ENCODE measurements at regions not wholly inside any gene's neighbourhood (a gene's known extent, or its start where the extent isn't known, plus 50 kb on each side); places are given as distances from the start of the nearest gene placed in this dataset.

DNA sequence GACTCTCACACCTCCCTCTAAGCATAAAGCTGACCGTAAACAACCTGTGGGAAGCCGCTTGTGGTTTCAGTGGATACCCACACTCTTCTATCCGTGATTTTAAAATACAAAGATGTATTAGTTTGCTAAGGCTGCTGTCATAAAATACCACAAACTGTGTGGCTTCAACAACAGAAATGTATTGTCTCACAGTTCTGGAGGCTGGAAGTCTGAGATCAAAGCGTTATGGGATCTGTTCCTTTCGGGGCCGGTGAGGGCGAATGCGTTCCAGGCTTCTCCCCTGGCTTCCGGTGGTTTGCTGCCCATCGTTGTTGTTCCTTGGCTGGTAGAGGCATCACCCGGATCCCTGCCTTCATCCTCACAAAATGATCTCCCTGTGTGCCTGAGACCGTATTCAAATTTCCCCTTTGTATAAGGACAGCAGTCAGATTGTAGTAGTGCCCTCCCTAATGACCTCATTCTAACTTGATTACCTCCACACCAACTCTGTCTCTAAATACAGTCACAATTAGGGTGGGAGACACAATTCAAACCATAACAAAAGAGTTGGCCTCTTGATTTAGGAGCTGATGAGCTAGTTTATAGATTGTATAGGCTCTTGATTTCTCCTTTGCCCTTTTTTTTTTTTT lies 210.6 kb upstream of the SOX4 start:
- DNase-seq, result no peak

- DNase-seq, result no peak
Measured at GRCh38 chr6:21383450-21384085, 210.0 kb upstream of the SOX4 start.

DNA sequence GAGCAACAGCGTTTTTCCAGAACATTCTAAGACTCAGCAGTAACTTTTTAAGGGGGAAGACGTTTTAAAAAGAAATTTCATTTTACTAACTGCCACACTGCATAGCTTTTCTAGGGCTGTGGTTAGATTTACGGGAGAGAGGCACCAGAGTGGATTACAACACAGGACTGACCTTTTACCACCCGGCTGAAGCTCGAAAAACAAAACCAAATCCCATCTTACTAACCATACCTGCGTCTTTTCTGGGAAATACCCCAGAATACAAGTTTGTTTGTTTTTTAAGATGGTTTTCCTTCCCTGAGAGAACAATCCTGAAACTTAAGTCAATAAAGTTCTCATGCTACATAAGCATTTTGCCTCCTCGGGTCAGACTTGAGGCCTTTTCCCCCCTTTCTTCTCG lies 209.3 kb upstream of the SOX4 start:
- no peak for DNase-seq

- DNase-seq, result no peak
Measured at GRCh38 chr6:21386744-21387143, 206.8 kb upstream of the SOX4 start.

DNA sequence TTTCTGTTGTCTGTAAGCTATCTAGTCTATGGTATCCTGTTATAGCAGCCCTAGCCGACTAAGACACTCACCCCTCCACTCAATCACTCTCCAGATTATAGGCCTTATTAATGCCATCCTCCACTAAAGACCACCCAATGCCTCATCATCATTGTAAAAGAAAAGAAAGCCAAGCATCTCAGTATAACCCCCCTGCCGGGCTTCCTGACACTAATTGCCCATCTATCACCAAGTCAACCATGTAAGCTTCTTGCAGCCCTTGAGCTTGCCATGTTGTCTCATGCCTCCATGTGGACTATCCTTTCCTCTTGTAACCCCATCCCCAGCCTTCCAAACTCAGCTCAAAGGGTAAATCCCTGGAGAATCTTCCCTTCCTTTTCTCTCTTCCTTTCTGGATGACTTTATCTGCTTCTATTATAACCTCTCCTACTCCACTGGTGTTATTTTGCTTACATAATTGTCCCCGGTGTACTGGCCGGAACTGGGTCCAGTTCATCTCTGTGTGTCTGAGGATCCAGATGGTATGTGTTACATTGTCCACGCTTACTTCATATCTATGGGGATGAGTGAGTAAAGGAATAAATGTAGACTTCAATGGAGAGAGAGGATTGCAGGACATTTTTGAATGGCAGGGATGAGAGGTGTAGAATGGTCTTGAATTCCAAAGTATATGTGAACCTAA lies 202.9 kb upstream of the SOX4 start:
- DNase-seq, result peak; percentile 44

DNA sequence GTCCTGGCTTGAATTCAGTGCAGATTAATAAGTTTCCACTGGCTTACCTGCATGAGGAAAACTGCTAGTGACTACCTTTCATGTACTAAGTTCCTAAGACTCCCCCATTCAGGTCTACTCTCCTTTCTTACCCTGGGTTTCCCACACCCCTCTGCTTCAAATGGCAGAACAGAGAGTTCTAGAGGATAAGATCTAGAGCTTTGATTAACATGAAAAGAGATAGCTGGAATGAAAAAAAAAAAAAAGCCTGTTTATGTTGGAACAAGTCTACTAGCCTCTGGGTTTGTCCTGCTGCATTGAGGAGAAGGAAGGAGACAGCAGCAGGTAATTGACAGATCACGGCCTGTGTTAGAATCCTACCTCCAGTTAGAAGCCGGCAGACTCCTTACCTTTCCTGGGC lies 201.4 kb upstream of the SOX4 start:
- no peak for DNase-seq

DNA sequence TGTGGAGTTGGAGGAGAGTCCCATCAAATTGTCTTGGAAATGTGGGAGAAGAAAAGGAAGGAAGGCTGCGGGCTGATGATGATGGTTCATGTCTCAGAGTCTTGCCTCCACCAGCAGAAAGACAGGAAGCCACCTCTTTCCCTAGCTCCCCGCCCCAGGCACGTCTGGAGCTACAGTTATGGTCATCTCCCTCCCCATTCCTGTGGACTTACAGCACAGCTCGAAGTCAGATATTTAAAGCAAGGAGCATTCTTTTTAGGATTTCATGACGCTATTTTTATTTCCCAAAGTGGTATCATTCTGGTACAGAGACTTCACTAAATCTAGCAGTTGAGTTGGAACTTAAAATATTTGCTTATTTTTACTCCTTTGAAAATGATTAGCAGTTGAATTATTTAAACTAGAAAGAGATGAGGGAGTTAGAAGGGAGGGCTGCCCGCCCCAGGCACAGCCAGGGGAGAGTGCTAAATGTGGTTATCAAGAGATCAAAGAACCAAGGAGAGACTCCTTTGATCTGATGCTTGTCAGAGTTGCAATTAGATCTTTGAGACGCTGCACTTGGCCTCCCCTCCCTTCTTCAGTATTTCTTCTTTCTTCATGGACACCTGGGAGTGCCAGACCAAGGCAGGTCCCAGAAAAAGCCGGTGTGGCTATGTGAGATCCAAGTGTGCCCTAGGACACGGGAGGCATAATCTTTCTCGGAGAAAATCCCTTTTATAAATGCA lies 199.9 kb upstream of the SOX4 start:
- DNase-seq, result no peak

- no peak for DNase-seq
Measured at GRCh38 chr6:21395121-21395520, 198.4 kb upstream of the SOX4 start.

DNA sequence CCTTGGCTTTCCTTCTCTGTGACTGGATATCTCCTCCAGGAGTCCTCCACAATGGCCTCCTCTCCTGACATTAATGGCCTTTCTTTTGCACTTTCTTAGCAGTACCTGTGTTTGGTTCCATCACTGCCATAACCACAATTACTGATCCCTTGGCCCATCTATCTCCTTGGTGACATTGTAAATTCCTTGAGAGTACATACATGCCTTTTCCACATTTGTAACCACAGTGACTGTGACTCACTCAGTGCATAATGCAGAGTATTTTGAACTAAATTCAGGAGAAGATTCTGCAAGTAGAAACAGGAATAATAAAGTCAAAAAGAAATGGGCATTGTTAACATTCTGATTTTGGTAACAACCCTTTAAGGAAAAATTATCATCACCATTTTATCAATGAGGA lies 197.2 kb upstream of the SOX4 start:
- no peak for DNase-seq

DNA sequence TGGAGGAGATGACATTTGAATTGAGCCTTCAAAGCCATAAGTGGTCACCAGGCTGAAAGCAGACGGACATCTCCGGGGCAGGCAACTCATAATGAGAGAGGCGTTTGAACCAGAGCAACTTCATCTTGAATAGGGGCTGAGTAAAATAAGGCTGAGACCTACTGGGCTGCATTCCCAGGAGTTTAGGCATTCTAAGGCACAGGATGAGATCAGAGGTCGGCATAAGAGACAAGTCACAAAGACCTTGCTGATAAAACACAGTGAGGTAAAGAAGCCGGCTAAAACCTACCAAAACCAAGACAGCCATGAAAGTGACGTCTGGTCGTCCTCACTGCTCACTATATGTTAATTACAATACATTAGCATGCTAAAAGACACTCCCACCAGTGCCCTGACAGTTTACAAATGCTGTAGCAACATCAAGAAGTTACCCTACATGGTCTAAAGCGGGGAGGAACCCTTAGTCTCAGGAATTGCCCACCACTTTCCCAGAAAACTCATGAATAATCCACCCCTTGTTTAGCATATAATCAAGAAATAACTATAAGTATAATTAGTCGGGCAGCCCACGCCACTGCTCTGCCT lies 194.7 kb upstream of the SOX4 start:
- DNase-seq, result no peak

- no peak for DNase-seq
Measured at GRCh38 chr6:21402368-21402767, 191.2 kb upstream of the SOX4 start.

- no peak for DNase-seq
Measured at GRCh38 chr6:21404577-21404976, 189.0 kb upstream of the SOX4 start.

GRCh38 chr6:21406316-21406715 lies 187.2 kb upstream of the SOX4 start:
- DNase-seq, result no peak

- no peak for DNase-seq
Measured at GRCh38 chr6:21409231-21409630, 184.3 kb upstream of the SOX4 start.

DNA sequence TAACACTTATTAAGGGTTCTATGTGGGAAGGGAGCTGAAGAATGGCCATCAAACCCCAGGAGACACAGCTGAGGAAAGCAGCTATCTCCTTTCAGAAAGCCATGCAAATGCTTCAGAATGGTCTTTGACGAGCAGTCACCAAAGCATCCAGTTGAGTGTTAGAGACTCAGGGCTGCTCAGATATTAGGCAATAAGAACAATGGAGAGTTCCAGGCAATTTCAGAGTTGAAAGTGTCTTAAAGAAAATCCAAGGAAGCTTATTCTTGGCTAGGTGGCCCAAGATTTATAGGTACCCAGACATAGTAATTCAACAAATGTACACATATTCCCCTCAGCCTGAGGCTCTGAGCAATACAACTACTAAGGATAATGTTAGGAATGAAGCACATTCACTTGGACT lies 180.1 kb upstream of the SOX4 start:
- no peak for DNase-seq

GRCh38 chr6:21414065-21414464 lies 179.5 kb upstream of the SOX4 start:
- peak; percentile 6 for DNase-seq

GRCh38 chr6:21420146-21420878 lies 173.2 kb upstream of the SOX4 start:
- DNase-seq, result no peak

DNA sequence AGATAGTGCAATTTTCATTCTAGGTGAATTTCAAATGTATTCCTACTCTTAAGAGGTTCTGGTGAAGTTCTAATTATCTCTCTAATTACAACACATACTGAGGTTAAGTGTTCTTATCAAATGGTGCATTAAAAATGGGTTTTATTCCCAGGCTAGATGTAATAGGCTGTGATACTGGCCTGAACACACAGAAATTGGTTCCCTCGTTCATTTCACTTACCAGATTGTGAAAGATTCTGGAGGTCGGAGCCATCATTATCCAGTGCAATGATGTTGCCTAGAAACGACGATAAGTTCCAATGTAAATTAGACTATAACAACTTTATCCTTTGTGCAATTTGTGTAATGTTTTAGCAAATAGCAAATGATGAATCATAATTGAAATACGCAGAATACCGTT lies 172.6 kb upstream of the SOX4 start:
- no peak for DNase-seq

DNA sequence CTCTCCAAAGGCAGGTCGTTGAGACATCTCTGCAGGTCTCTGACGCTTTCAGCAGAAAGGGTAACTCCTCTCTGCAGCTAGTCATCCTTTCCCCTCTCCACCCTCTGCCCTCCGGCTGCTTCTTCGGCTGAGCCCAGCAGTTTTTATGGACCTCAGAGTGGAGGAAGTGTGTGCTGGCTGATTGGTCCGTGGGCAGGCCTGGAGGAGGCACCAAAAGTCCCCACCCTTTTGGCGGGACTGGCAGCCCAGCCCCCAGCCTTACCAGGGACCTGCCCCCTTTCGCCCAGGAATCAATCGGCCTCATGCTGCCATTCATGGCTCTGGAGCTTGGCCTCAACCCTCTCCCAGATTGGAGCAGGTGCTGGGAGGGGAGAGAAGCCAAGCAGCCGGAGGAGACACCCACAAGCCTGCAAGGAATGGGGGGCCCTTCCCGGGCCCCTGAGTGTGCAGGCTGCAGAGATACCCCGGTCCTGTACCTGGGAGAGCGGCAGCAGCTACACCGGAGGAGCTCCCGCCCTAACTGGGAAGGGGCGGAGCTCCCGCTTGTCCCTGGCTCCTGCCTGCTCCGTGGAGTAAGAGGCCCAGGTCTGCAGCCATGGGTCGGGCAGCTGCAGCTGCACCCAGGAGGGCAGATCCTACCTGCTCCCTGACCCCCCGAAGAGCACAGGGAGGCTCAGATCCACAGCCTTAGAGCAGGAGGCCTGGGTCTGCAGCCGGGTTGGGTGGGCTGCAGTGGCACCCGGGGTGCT lies 170.3 kb upstream of the SOX4 start:
- DNase-seq, result no peak

DNA sequence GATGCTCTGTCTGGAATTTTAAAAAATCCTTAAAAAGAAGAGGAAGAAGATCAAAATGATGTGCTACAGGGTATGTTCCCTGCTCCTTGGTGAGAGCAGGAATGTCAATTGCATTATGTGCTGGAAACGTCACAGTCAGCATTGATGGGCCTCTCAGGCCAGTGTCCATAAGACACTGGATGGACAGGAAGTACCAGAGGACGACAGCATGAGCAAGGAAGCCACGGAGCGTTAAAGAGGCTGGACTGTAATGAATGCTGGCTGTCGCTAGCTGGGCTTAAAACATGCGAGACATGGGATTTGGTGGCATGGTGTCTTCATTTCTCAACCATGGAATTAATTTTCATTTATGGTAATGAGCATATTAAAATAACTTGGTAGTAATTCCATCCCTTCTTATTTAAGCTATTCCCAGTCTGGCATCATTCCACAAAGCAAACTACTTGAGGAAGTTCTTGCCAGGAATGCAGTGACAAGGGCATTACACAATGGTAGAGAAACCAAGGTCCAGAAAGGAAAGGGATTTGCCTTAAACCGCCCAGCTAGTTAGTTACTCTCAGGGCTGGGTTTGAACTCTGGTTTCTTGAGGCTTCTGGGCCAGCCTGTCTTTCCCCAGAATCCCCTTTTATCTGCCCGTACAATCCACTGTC lies 166.6 kb upstream of the SOX4 start:
- DNase-seq, result no peak

GRCh38 chr6:21429291-21429690 lies 164.3 kb upstream of the SOX4 start:
- peak; percentile 11 for DNase-seq

Data from NCI-H345 (cell line).